SK-N-SH (cell line): ENCODE measurements at regions not wholly inside any gene's neighbourhood (a gene's known extent, or its start where the extent isn't known, plus 50 kb on each side); places are given as distances from the start of the nearest gene placed in this dataset.

Source experiments
- CHD2 ChIP-seq: fragments of 150-350 bp; IDR thresholded peaks from 2 replicates; pipeline ENCODE4 v1.6.1; 2018; ENCODE audit warnings: low read length; ENCODE audit not compliant: partially characterized antibody
- CTCF ChIP-seq: fragments of 200-600 bp; sonication (generic); IDR thresholded peaks from 2 replicates; pipeline ENCODE4 v1.6.1; 2017; ENCODE audit warnings: antibody characterized with exemption, mild to moderate bottlenecking, moderate library complexity
- EP300 ChIP-seq, 2 experiments: IDR thresholded peaks; 2 replicates each; pipeline versions ENCODE4 v1.4.0 to v1.6.1; 2012; ENCODE audit warnings: borderline replicate concordance in 1 of 2, low read depth in 1 of 2, low read length in 1 of 2
- FOSL2 ChIP-seq: IDR thresholded peaks from 2 replicates; pipeline ENCODE4 v1.4.0; 2012; ENCODE audit warnings: low read depth, mild to moderate bottlenecking, moderate library complexity, borderline replicate concordance
- FOXJ3 ChIP-seq: sonication (generic); formaldehyde crosslinking; IDR thresholded peaks from 2 replicates; pipeline ENCODE4 v1.5.1; 2020; ENCODE audit warnings: mild to moderate bottlenecking, missing genetic modification reagents
- MAX ChIP-seq: IDR thresholded peaks from 2 replicates; pipeline ENCODE4 v1.4.0; 2012; ENCODE audit warnings: low read depth
- PBX3 ChIP-seq: IDR thresholded peaks from 2 replicates; pipeline ENCODE4; 2012
- RAD21 ChIP-seq: IDR thresholded peaks from 2 replicates; pipeline ENCODE4 v1.6.1; 2012; ENCODE audit warnings: mild to moderate bottlenecking, low read length
- REST ChIP-seq: IDR thresholded peaks from 2 replicates; pipeline ENCODE4 v1.6.1; 2012; ENCODE audit warnings: mild to moderate bottlenecking, low read depth, low read length, moderate library complexity
- ZBTB33 ChIP-seq: IDR thresholded peaks from 2 replicates; pipeline ENCODE4 v1.4.0; 2012; ENCODE audit warnings: low read depth, borderline replicate concordance

- TF ChIP-seq ZBTB33 (no peak), FOSL2 (no peak), CHD2 (no peak), CTCF (no peak), EP300 (IDR thresholded peaks at IDR 0.05; ENCODE audit: borderline replicate concordance in 1 of 2, low read depth in 1 of 2, low read length in 1 of 2) (no peak), REST (no peak), RAD21 (no peak), MAX (no peak), PBX3 (no peak), FOXJ3 (CRISPR knock-in tag) (no peak)
Observed at GRCh38 chr5:89315286-89316100, 432.5 kb upstream of the MEF2C start.
